SH-SY5Y (cell line): ENCODE measurements at regions not wholly inside any gene's neighbourhood (a gene's known extent, or its start where the extent isn't known, plus 50 kb on each side); places are given as distances from the start of the nearest gene placed in this dataset.

Experiments used
- GATA2 ChIP-seq: IDR thresholded peaks from 2 replicates; pipeline ENCODE4 v1.6.1; 2011; ENCODE audit warnings: mild to moderate bottlenecking, low read depth, low read length
- GATA3 ChIP-seq: IDR thresholded peaks from 2 replicates; pipeline ENCODE4 v1.6.1; 2011; ENCODE audit warnings: low read depth, mild to moderate bottlenecking, low read length, moderate library complexity

DNA sequence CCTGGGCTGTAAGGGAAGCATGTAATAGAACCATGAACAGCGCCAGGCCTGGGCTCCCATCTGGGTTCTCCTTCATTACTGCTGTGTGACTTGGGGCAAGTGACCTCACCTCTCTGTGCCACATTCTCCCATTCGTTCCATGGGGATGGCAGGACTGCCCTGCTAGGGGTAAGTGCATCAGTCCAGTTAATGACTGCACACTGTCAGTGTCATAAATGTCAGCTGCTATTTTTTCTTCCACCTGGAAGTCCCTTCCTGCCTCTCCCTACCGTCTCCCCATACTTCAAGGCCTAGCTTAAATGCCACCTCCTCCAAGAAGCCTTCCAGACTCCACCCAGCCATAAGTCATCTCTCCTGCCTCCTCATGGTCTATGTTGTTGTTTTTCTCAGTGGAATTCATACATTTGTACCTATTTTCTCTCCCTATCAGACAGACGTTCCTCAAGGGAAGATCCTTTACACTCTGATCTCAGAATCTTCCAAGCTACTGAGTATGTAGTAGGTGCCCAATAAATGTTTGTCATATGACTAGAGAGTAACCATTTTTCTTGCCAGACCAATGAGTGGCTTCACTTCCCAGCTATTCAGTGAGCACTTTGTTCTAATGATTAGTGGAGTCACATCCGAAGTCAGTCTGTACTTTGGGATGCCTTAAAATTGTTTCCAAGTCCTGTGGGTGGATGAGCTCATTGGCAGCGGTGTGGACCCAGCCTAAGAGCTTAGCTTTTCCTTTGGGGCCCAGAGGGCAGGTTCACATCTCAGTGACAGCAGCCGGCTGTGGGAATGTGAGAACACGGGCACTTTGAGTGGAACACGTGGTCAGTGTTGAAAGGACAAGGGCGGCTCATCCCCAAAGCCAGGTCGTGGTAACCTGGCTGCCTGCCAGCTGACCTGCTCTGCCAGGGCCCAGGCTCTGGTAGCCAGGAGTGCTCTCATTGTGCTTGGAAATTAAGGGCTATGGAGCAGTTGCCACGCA is 147.5 kb upstream of the GSE1 start:
- TF ChIP-seq GATA3, result no peak
- no peak for TF ChIP-seq GATA2
